ENCODE measurements at regions not wholly inside any gene's neighbourhood (a gene's known extent, or its start where the extent isn't known, plus 50 kb on each side); places are given as distances from the start of the nearest gene placed in this dataset.

GRCh38 chr22:47389201-47389600 lies 626.8 kb downstream of the TBC1D22A start:
- TF ChIP-seq CTCF (IDR thresholded peaks at IDR 0.05 in 2 of 3, conservative IDR thresholded peaks at IDR 0.05 in 1 of 3; ENCODE audit: borderline replicate concordance in 1 of 3, insufficient read depth in 1 of 3, low read depth in 2 of 3, low read length in 2 of 3) (no peak), EZH2 (IDR thresholded peaks at IDR 0.05) (no peak), POLR2A (IDR thresholded peaks at IDR 0.05; ENCODE audit: borderline replicate concordance, extremely low read depth, insufficient read depth, insufficient read length) (no peak), TCF7L2 (IDR thresholded peaks at IDR 0.05; ENCODE audit: borderline replicate concordance, extremely low read depth, insufficient read depth, insufficient read length) (no peak), SP1 (IDR thresholded peaks at IDR 0.05; ENCODE audit: low read depth) (no peak), YY1 (IDR thresholded peaks at IDR 0.05; ENCODE audit: extremely low read depth, insufficient replicate concordance, low read depth, low read length) (no peak), POLR2AphosphoS5 (IDR thresholded peaks at IDR 0.05; ENCODE audit: low read depth, low read length) (no peak), EZH2phosphoT487 (IDR thresholded peaks at IDR 0.05; ENCODE audit: borderline replicate concordance) (no peak), ELF1 (IDR thresholded peaks at IDR 0.05; ENCODE audit: borderline replicate concordance, low read depth) (no peak), RAD21 (IDR thresholded peaks at IDR 0.05; ENCODE audit: low read depth) (no peak), JUND (IDR thresholded peaks at IDR 0.05) (no peak), REST (IDR thresholded peaks at IDR 0.05; ENCODE audit: low read depth) (no peak), SIN3A (IDR thresholded peaks at IDR 0.05; ENCODE audit: low read depth) (no peak), EGR1 (IDR thresholded peaks at IDR 0.05; ENCODE audit: low read depth) (no peak)
